ENCODE measurements at regions not wholly inside any gene's neighbourhood (a gene's known extent, or its start where the extent isn't known, plus 50 kb on each side); places are given as distances from the start of the nearest gene placed in this dataset.

DNA sequence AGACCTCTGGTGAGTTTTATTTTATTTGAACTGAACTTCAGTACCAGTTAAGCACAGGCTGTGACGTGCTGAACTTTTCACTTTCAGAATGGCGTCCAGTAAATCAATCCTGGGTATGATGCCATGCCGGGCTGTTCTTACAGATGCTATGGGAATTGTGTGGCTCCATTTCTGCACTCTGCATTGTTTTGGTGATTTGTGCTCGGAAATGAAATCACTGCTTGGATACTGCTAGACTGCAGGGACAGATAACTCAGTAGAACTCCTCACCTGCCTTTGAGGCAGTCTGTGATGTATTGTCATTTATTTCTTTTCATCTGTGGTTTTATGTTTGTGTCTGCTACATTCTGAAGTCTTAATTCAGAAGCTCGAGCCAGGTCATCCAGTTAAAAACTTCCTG is 172.7 kb downstream of the PTPN11 start:
- Mint-ChIP-seq H3K4me3 (no peak overlapping the region), H3K27ac (no peak overlapping the region), H3K9me3 (peaks cover 4% of the 10 kb centered on the region), H3K27me3 (peaks cover 18% of the 10 kb centered on the region), H3K4me1 (ENCODE audit: low read depth) (no peaks in the 10 kb centered on the region), H3K36me3 (no peaks in the 10 kb centered on the region)
- no peak for DNase-seq
- intact Hi-C loops (cut with micrococcal nuclease), result no loop called here
- POLR2A ChIA-PET, result no interaction called here
- CTCF ChIA-PET, result no interaction called here

- intact Hi-C loops (cut with micrococcal nuclease), result no loop called here
- Mint-ChIP-seq H3K27ac (no peak overlapping the region), H3K9me3 (peaks cover 4% of the 10 kb centered on the region), H3K27me3 (peaks cover 29% of the 10 kb centered on the region), H3K4me3 (no peak overlapping the region), H3K4me1 (ENCODE audit: low read depth) (no peaks in the 10 kb centered on the region), H3K36me3 (no peaks in the 10 kb centered on the region)
- DNase-seq, result no peak
- ChIA-PET CTCF (no interaction called here), POLR2A (no interaction called here)
Measured at GRCh38 chr12:112595410-112595809, 176.7 kb downstream of the PTPN11 start.

GRCh38 chr12:112597986-112598385 is 179.2 kb downstream of the PTPN11 start:
- H3K9me3 Mint-ChIP-seq, result peaks cover 8% of the 10 kb centered on the region
- DNase-seq, result no peak
- H3K4me1 Mint-ChIP-seq (ENCODE audit: low read depth), result no peaks in the 10 kb centered on the region
- H3K27ac Mint-ChIP-seq, result no peak overlapping the region
- intact Hi-C loops (cut with micrococcal nuclease), result no loop called here
- peaks cover 30% of the 10 kb centered on the region for H3K27me3 Mint-ChIP-seq
- ChIA-PET CTCF (no interaction called here), POLR2A (no interaction called here)
- H3K36me3 Mint-ChIP-seq, result no peaks in the 10 kb centered on the region
- no peak overlapping the region for H3K4me3 Mint-ChIP-seq

DNA sequence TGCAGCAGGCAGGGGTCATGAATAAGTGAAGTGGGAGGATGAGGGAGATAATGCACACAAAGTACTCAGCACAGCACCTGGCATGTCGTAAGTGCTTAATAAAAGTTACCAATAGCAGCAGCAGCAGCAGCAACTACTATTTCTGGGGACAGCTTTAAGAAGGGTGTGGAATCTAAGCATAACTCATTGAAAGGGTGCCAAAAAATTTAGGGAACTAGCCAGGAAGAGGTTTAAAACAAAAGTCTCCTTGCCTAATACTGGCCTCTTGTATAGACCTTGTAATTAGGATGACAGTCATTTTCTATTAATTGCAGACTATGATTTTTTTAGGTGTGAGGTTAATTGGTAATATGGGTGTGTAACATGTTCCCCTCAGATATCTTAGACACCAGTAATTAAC is 179.9 kb downstream of the PTPN11 start:
- ChIA-PET CTCF (no interaction called here), POLR2A (no interaction called here)
- H3K4me1 Mint-ChIP-seq (ENCODE audit: low read depth), result no peaks in the 10 kb centered on the region
- peaks cover 4% of the 10 kb centered on the region for H3K9me3 Mint-ChIP-seq
- H3K27ac Mint-ChIP-seq, result no peak overlapping the region
- peaks cover 30% of the 10 kb centered on the region for H3K27me3 Mint-ChIP-seq
- no peak overlapping the region for H3K4me3 Mint-ChIP-seq
- no peaks in the 10 kb centered on the region for H3K36me3 Mint-ChIP-seq
- no peak for DNase-seq
- intact Hi-C loops (cut with micrococcal nuclease), result no loop called here

DNA sequence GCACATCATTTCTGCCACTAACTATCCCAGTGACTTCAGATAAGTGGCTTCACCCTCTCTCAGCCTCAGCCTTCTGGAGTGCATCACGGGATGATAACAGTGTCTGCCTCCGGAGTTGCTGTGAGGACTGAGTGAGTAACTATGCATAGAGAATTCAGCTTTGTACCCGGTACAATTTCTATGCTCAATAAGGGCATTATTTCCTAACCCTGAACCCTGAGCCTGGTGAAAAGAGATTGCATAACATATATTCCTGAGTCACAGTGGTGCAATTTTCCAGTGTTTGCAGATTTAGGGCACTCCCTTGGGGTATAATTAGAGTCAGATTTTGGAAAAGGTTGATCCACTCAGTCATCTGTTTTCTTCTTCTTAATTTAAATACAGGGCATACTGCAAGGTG is 181.1 kb downstream of the PTPN11 start:
- ChIA-PET POLR2A (no interaction called here), CTCF (no interaction called here)
- intact Hi-C loops (cut with micrococcal nuclease), result no loop called here
- Mint-ChIP-seq H3K36me3 (no peaks in the 10 kb centered on the region), H3K4me1 (ENCODE audit: low read depth) (no peaks in the 10 kb centered on the region), H3K27ac (no peak overlapping the region), H3K4me3 (no peak overlapping the region), H3K27me3 (peaks cover 30% of the 10 kb centered on the region), H3K9me3 (peaks cover 4% of the 10 kb centered on the region)
- no peak for DNase-seq

GRCh38 chr12:112602150-112602549 is 183.4 kb downstream of the PTPN11 start:
- H3K27me3 Mint-ChIP-seq, result peaks cover 17% of the 10 kb centered on the region

DNA sequence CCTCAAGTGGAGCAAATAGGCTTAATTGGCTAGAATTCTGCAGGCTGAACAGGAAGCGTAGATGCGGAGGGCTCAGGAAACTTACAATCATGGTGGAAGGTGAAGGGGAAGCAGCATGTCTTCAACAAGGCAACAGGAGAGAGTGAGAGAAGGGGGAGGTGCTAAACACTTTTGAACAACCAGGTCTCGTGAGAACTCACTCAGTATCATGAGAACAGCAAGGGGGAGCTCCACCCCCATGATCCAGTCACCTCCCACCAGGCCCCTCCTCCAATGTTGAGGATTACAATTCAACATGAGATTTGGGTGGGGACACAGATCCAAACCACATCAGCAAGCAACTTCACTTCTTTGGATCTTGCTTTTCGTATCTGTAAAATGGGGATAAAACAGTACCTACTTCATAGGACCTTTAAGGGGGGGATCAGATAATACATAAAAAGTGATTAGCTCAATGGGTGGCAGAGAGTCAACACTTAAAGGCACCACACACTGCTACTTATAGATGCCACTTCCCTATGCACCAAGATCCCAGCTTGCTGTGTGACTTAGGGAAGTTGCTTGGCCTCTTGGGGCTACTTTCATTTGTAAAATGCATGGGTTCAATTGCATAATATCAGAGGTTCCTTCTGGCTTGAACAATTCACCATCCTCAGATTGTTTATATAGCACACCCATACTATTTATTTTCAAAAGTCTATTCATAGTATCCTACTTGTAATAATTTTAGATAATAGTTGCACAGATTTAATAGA is 184.8 kb upstream of the RPH3A start:
- H3K36me3 Mint-ChIP-seq, result no peaks in the 10 kb centered on the region
- POLR2A ChIA-PET, result no interaction called here

More at GRCh38 chr12:112602150-112602549, 183.4 kb downstream of the PTPN11 start:
- H3K36me3 Mint-ChIP-seq, result no peaks in the 10 kb centered on the region
- intact Hi-C loops (cut with micrococcal nuclease), result no loop called here
- ChIA-PET POLR2A (no interaction called here), CTCF (no interaction called here)
- H3K4me3 Mint-ChIP-seq, result no peak overlapping the region
- H3K27ac Mint-ChIP-seq, result no peak overlapping the region
- H3K4me1 Mint-ChIP-seq (ENCODE audit: low read depth), result no peaks in the 10 kb centered on the region
- DNase-seq, result no peak
- peaks cover 4% of the 10 kb centered on the region for H3K9me3 Mint-ChIP-seq

GRCh38 chr12:112607427-112607826 is 184.1 kb upstream of the RPH3A start:
- ChIA-PET POLR2A (no interaction called here), CTCF (no interaction called here)
- intact Hi-C loops (cut with micrococcal nuclease), result no loop called here
- Mint-ChIP-seq H3K9me3 (no peaks in the 10 kb centered on the region), H3K4me1 (ENCODE audit: low read depth) (no peaks in the 10 kb centered on the region), H3K27ac (no peak overlapping the region), H3K27me3 (peaks cover 7% of the 10 kb centered on the region), H3K36me3 (no peaks in the 10 kb centered on the region), H3K4me3 (no peak overlapping the region)
- DNase-seq, result no peak

More for the DNA sequence above, 184.8 kb upstream of the RPH3A start:
- Mint-ChIP-seq H3K27me3 (peaks cover 7% of the 10 kb centered on the region), H3K9me3 (no peaks in the 10 kb centered on the region), H3K27ac (no peak overlapping the region), H3K4me1 (ENCODE audit: low read depth) (no peaks in the 10 kb centered on the region), H3K4me3 (no peak overlapping the region)
- intact Hi-C loops (cut with micrococcal nuclease), result no loop called here
- CTCF ChIA-PET, result no interaction called here
- DNase-seq, result no peak

DNA sequence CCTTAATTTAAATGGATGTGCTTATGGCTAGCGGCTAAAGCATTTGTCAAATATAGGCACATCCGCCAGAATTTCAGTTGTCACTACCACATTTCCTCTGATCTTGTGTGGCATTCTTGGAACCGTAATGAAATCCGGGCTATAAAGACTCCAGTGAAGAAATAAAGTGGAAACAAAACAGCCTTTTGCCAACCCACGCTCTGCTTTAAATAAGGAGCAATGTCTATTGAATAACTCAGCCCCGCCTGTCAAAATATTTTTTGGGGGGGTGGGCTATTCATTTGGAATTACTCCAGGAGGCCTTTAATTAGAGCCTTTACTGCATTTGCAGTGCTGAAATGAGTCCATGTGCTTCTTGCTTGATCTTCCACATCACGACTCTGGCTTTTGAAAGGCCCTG is 179.6 kb upstream of the RPH3A start:
- Mint-ChIP-seq H3K4me1 (ENCODE audit: low read depth) (no peaks in the 10 kb centered on the region), H3K36me3 (no peaks in the 10 kb centered on the region), H3K27ac (no peak overlapping the region), H3K4me3 (no peak overlapping the region), H3K27me3 (peaks cover 7% of the 10 kb centered on the region), H3K9me3 (no peaks in the 10 kb centered on the region)
- intact Hi-C loops (cut with micrococcal nuclease), result no loop called here
- POLR2A ChIA-PET, result no interaction called here
- CTCF ChIA-PET, result no interaction called here
- no peak for DNase-seq

GRCh38 chr12:112615196-112615595 is 176.4 kb upstream of the RPH3A start:
- POLR2A ChIA-PET, result no interaction called here
- DNase-seq, result no peak
- Mint-ChIP-seq H3K9me3 (no peaks in the 10 kb centered on the region), H3K27me3 (peaks cover 4% of the 10 kb centered on the region), H3K36me3 (no peaks in the 10 kb centered on the region), H3K4me1 (ENCODE audit: low read depth) (no peaks in the 10 kb centered on the region), H3K27ac (no peak overlapping the region), H3K4me3 (no peak overlapping the region)
- CTCF ChIA-PET, result interaction anchor here (1.1 kb wide), 1 partner anchor 228 kb away, joined by 3 read pairs; no protein-coding TSS in a partner anchor
- intact Hi-C loops (cut with micrococcal nuclease), result no loop called here

- no peaks in the 10 kb centered on the region for H3K9me3 Mint-ChIP-seq
- no peak overlapping the region for H3K4me3 Mint-ChIP-seq
- H3K36me3 Mint-ChIP-seq, result no peaks in the 10 kb centered on the region
- CTCF ChIA-PET, result interaction anchor here (0.6 to 1.1 kb wide), 2 partner anchors 187 to 230 kb away, joined by 3 read pairs; no protein-coding TSS in a partner anchor
- DNase-seq, result no peak
- intact Hi-C loops (cut with micrococcal nuclease), result no loop called here
- H3K27me3 Mint-ChIP-seq, result peaks cover 5% of the 10 kb centered on the region
- H3K4me1 Mint-ChIP-seq (ENCODE audit: low read depth), result no peaks in the 10 kb centered on the region
- POLR2A ChIA-PET, result no interaction called here
- H3K27ac Mint-ChIP-seq, result no peak overlapping the region
Measured at GRCh38 chr12:112616469-112617152, 174.9 kb upstream of the RPH3A start.

- H3K36me3 Mint-ChIP-seq, result no peaks in the 10 kb centered on the region
- CTCF ChIA-PET, result no interaction called here
- no peak for DNase-seq
- no peak overlapping the region for H3K4me3 Mint-ChIP-seq
- H3K27ac Mint-ChIP-seq, result no peak overlapping the region
- intact Hi-C loops (cut with micrococcal nuclease), result no loop called here
- H3K4me1 Mint-ChIP-seq (ENCODE audit: low read depth), result no peaks in the 10 kb centered on the region
- POLR2A ChIA-PET, result no interaction called here
- H3K9me3 Mint-ChIP-seq, result no peaks in the 10 kb centered on the region
- peaks cover 5% of the 10 kb centered on the region for H3K27me3 Mint-ChIP-seq
Measured at GRCh38 chr12:112617153-112617505, 174.4 kb upstream of the RPH3A start.

GRCh38 chr12:112627851-112628250 is 163.7 kb upstream of the RPH3A start:
- H3K27me3 Mint-ChIP-seq, result peaks cover 4% of the 10 kb centered on the region
- no peak overlapping the region for H3K4me3 Mint-ChIP-seq
- no peaks in the 10 kb centered on the region for H3K36me3 Mint-ChIP-seq
- DNase-seq, result no peak
- intact Hi-C loops (cut with micrococcal nuclease), result no loop called here
- H3K4me1 Mint-ChIP-seq (ENCODE audit: low read depth), result peaks cover 4% of the 10 kb centered on the region
- no peak overlapping the region for H3K27ac Mint-ChIP-seq
- ChIA-PET CTCF (no interaction called here), POLR2A (no interaction called here)
- peaks cover 4% of the 10 kb centered on the region for H3K9me3 Mint-ChIP-seq
